GM21526 (cell line): ENCODE measurements at regions not wholly inside any gene's neighbourhood (a gene's known extent, or its start where the extent isn't known, plus 50 kb on each side); places are given as distances from the start of the nearest gene placed in this dataset.
A peak's percentile ranks its signal among the peaks of the same experiment; 100 is the strongest.
"Not testable (repeated sequence)": the region's sequence is repeated elsewhere in the genome, so short reads cannot be mapped to it uniquely, and the experiment has no call there.

Source experiments
- ATAC-seq: cut with Tn5 transposase; IDR thresholded peaks from one replicate; pipeline ENCODE4 v1.9.1; 2021; ENCODE audit warnings: moderate library complexity; ENCODE audit not compliant: unreplicated experiment, low FRiP score

DNA sequence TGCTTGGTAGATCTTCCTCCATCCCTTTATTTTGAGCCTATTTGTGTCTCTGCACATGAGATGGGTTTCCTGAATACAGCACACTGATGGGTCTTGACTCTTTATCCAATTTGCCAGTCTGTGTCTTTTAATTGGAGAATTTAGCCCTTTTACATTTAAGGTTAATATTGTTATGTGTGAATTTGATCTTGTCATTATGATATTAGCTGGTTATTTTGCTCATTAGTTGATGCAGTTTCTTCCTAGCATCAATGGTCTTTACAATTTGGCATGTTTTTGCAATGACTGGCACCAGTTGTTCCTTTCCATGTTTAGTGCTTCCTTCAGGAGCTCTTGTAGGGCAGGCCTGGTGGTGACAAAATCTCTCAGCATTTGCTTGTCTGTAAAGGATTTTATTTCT is 72.4 kb downstream of the HNRNPD start:
- not testable (repeated sequence) for ATAC-seq

DNA sequence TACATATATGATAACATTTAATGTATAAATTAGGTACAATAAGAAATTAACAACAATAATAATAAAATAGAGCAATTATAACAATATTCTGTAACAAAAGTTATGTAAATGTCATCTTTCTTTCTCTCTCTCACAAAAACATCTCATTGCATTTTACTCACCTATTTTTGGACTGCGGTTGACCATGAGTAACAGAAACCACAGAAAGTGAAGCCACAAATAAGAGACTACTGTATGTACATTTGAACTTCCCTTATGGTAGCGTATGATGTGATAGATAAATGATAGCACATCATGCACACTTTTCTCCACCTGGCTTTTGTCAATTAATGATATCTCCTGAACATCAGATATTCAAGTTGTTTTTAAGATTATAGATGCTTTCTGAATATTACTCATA is 80.5 kb downstream of the HNRNPD start:
- peak; percentile 99 for ATAC-seq

DNA sequence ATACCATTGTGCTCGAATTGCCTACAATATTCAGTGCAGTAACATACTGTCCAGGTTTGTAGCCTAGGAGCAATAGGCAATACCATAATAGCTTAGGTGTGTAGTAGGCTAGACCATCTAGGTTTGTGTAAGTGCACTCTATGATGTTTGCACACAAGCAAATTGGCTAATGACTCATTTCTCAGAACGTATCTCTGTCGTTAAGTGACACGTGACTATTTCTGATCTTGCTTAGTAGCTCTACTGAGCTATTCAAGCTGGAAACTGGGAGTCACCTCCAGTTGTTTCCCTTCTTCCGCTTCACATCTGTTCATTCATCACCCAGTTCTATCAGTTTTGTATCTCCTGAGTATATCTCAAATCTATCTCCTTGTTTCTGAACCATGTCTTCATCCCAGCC is 86.1 kb downstream of the HNRNPD start:
- ATAC-seq, result no peak

DNA sequence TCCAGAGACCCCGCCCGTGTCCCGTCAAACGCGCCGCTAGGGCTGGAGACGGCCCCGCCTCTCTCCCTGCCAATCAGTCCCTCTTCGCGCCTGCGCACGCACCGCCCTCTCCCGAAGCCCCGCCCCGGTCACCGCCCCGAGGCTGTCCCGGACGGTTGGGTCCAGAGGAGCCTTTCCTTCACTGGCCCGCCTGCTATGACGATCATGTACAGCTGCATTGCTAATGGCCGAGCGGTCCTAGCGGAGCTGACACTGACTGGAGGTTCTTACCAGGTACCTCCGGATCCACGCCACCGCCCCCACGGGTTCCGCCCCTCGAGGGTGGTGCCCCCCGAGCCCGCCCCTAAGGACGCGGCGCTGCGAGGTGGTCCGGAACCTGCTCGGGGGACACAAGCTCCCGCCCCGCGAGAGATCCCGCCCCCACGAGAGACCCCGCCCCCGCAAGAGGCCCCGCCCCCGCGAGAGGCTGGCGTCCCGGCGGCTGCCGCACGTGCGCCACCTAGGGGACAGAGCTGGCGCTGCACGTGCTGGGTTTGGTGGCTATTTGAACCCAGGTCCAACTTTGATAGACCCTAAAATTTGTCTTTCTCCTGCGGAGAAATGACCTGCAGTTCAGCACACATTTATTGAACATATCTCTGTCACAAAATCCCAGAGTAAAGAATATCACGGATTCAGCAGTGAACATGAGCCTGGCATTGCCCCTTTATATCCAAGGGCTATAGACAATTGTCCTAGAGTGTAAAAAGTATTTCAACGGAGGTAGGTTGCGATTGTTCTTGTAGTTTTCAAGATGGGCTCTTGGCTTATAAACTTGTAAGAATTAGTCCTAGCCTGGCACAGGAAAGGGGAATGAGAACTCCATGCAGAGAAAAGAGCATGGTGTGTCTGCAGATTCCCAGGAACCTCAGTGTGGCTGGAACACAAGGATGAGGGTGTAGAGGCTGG is 88.7 kb downstream of the HNRNPD start:
- peak; percentile 100 for ATAC-seq

DNA sequence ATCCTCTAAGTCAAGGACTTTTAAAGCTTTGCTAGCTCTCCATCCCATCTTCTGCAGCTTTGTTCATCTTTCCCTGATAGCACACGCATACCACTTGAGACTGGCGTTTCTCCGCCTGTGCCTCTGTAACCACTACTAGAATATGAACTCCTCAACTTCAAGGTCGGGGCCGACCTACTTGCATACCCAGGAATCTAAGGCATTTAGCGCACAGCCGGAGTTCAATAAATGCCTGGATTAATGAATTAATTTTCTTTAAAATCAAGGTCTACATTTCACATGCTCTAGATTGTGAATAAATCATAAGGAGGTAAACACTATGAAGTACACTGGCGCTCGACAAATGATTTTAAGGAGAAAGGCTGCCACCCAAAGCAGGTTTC is 89.3 kb downstream of the HNRNPD start:
- ATAC-seq, result no peak

DNA sequence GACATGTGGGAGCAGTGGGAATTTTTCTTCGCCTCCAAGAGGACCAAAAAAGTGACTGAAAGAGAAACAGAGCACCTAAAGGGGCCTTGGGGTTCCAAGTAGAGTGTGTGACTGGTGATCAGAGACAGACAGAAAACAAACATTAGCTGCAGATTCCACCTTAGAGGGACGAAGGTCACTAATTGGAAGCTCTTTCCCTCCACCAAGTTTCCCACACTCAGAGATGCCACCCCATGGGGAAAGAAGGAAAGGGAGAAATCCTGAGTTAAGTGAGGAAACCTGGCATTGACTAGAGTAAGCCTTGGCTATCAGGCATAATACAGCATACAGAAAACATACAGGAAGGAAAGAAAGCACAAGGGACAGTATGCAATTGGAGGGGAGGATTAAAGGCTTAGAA is 90.9 kb downstream of the HNRNPD start:
- ATAC-seq, result no peak

DNA sequence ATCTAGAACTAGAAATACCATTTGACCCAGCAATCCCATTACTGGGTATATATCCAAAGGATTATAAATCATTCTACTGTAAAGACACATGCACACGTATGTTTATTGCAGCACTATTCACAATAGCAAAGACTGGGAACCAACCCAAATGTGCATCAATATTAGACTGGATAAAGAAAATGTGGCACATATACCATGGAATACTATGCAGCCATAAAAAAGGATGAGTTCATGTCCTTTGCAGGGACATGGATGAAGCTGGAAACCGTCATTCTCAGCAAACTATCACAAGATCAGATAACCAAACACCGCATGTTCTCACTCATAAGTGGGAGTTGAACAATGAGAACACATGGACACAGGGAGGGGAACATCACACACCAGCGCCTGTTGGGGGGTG is 94.2 kb downstream of the HNRNPD start:
- not testable (repeated sequence) for ATAC-seq

DNA sequence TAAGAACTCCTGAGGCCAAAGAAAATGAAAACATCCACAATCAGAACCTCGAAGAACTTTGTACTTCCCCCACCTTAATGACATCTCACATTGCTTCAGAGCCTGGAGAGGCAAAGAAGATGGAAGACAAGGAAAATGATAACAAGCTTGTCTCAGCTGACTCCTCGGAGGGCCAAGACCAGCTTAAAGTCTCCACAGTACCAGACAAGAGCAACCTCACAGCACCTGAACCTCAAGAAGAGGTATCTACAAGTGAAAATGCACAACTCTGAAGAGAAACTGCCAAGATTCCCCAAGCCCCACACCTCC is 97.5 kb downstream of the HNRNPD start:
- no peak for ATAC-seq

DNA sequence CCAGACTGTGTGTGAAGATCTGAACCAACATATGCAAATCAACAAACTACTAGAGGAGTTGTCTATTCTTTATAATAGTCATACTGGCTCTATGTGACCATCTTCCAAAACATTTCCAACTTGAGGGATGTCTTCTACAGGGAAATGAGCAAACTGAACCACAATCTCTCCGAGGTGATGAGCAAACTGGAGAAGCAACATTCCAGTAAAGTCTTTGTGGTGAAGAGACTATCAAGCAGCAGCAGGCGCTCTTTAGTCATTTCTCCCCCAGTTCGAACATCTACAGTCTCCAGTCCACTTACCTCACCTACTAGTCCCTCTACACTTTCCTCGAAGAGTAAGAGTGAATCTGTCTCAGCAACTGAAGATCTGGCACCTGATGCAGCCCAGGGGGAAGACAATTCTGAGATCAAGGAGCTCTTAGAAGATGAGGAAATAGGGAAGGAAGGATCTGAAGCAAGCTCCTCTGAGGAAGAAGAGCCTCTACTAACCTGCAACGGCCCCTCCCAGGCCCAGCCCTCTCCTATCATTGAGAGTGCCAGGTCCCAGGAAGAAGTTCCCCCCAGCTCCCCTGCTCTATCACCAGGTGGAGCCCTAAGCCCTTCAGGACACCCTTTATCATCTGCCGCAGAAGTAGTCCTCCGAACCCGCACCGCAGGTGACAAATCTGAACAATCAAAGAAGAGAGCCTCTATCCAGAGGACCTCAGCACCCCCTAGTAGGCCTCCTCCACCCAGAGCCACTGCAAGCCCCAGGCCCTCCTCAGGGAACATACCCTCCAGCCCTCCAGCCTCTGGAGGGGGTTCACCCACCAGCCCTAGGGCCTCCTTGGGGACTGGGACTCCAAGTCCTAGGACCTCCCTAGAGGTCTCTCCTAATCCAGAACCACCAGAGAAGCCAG is 98.1 kb downstream of the HNRNPD start:
- ATAC-seq, result no peak

DNA sequence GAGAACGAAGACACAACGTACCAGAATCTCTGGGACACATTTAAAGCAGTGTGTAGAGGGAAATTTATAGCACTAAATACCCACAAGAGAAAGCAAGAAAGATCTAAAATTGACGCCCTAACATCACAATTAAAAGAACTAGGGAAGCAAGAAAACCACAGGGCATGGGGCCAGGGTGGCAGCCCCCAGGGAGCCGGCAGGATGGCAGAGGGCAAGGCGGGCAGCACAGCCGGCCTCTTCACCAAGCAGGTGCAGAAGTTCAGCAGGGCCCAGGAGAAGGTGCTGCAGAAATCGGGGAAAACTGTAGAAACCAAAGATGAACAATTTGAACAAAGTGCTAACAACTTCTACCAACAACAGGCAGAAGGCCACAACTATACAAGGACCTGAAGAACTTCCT is 99.1 kb downstream of the HNRNPD start:
- not testable (repeated sequence) for ATAC-seq

DNA sequence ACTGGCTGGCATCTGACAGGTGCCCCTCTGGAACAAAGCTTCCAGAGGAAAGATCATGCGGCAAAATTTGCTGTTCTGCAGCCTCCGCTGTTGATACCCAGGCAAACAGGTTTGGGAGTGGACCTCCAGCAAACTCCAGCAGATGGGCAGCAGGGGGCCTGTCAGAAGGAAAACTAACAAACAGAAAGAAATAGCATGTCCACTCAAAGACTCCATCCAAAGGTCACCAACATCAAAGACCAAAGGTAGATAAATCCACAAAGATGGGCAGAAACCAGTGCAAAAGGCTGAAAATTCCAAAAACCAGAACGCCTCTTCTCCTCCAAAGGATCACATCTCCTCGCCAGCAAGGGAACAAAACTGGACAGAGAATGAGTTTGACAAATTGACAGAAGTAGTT is 101.3 kb downstream of the HNRNPD start:
- ATAC-seq, result not testable (repeated sequence)

DNA sequence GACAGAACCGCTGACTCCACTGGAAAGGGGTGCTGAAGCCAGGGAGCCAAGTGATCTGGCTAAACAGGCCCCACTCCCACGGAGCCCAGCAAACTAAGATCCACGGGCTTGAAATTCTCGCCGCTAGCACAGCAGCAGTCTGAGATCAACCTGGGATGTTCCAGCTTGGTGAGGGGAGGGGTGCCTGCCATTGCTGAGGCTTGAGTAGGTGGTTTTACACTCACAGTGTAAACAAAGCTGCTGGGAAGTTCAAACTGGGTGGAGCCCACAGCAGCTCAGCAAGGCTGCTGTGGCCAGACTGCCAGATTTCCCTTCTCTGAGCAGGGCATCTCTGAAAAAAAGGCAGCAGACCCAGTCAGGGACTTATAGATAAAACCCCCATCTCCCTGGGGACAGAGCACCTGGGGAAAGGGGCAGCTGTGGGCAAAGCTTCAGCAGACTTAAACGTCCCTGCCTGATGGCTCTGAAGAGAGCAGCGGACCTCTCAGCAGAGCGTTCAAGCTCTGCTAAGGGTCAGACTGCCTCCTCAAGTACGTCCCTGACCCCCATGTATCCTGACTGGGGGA is 101.8 kb downstream of the HNRNPD start:
- not testable (repeated sequence) for ATAC-seq

DNA sequence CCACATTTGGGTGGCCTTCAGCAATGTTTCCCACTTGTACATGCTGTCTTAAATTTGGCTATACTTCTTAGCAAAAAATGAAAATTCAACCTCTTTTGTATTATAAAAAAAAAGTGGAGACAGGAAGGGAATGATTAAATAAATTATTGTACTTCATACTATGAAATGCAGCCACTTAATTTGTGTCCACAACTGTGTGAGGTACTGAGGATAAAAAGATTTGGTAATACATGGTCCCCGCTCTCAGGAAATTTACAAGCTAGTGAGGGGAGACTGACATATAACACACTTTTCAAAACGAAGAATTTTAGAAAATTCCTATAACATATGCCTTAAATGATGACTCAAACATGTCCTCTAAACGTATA is 105.0 kb downstream of the HNRNPD start:
- no peak for ATAC-seq

DNA sequence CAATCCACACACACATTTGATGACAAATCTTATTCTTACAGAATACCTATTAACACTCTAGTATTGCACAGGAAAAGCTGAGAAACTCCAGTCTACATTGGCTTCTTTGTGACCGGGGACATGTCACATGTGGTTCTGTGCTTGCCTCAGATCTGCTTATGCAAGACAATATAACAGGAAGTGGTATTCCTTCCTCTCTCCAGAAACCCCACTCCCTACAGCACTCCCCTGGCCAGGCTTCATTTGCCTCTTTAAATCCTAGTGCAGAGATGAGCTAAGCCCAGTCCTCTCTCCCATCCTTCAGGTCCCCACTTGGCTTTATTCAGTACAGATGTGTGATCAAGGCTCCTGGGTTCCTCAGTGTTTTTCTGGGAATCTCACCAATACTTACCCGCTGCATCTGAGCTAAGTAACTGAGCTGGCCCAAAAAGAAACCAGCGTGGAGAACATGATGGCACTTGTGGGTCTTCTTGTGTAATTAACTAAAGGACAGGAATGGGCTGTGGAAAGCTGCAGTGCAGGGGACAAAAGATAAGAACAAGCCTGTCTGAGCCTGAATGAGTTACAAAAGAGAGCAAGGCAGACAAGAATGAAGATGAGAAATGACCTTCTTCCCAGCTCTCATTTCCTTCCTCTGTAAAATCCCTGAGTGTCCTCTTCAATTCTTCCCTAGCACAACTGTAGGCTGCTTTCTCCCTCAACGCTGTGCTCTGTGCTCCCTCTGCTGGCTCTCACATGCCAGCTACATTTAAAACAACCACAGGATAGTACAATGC is 105.6 kb downstream of the HNRNPD start:
- no peak for ATAC-seq

DNA sequence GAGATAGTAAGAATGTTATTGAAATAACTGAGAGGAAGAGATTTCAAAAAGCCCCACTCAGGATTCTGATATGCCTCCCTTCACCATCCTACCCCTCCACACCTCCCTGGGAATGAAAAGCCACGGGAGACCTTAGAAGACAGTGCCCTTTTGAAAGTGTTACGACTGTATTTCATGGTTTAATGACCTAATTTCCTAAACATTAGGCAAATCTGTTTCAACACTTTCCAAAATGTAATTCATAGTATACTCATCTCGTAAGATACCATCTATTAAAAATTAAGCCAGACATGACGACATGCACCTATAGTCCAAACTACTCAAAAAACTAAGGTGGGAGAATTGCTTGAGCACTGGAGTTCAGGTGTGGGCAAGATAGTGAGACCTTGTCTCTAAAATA is 106.3 kb downstream of the HNRNPD start:
- ATAC-seq, result no peak

DNA sequence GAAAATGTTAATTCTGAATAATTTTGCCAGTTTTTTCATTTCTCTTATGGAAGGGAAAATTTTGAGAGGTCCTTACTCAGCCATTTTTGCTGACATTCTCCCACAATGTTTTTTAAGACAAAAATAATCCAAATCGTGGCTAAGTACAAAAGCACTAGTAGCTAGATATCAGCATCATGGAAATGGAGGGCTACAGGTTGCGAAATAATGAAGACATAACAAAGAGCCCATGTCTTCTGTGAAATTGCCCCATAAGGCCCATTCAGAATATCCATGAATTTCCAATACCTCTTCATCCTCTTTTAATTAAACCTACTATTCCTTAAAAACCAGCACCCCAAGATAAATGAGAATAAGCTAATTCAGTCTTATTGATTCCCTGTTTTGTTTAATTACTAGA is 107.4 kb downstream of the HNRNPD start:
- ATAC-seq, result no peak

DNA sequence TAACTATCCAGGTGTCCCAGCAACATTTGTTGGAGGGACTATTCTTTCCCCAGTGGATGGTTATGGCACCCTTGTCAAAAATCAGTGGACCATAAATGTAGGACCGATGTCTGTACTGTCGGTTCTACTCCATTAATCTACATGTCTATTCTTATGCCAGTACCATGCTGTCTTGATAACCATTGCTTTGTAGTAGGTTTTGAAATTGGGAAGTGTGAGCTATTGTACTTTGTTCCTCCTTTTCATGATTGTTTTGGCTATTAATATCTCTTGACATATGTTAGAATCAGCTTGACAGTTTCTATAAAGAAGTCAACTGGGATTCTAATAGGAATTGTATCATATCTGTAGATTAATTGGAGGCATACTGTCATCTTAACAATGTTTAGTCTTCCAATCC is 112.7 kb downstream of the HNRNPD start:
- no peak for ATAC-seq

DNA sequence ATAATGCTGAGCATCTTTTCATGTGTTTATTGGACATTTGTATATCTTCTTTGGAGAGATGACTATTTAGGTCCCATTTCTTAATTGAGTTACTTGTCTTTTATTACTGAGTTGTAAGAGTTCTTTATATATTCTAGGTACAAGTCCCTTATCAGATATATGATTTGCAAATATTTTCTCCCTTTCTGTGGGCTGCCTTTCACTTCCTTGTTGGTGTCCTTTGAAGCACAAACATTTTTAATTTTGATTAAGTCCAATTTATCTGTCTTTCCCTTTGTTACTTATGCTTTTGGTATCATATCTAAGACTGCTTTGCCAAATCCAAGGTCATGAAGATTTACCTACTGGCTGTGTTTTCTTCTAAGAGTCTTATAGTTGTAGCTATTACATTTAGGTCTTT is 113.2 kb downstream of the HNRNPD start:
- ATAC-seq, result no peak

DNA sequence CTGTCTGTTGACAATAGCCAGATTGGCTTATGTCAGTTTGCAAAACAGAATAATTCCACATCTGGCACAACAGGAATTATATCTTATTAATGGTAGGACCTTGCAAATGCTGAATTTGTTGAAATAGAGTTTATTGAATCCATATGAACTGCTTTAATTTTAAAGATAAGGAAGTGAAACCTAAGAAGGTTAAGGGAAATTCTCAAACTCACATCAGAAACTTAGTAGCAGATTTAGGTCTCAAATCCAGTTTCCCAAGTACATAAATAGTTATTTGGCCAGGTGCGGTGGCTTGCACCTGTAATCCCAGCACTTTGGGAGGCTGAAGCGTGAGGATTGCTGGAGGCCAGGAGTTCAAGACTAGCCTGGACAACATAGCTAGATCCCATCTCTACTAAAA is 117.1 kb downstream of the HNRNPD start:
- no peak for ATAC-seq

DNA sequence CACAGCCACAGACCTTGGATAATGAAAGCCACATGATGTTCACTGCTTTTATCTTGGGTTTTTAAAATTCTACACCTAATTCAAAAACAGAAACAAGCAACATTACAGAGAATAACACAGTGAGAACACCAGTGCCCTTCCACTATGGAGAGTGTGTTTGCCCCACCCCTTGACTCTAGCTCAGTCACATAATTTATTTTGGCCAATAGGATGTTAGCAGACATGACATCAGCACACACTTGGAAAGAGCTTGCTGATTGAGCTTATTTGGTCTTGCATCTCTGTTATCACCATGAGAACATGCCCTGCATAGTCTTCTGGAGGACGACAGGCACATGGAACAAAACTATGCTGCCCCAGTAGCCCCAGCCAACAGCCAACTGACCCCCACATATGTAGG is 118.1 kb downstream of the HNRNPD start:
- no peak for ATAC-seq
